HG03064 (cell line): ENCODE measurements at regions not wholly inside any gene's neighbourhood (a gene's known extent, or its start where the extent isn't known, plus 50 kb on each side); places are given as distances from the start of the nearest gene placed in this dataset.

Experiments
- ATAC-seq: cut with Tn5 transposase; IDR thresholded peaks from one replicate; pipeline ENCODE4 v1.9.1; 2021; ENCODE audit warnings: low read depth; ENCODE audit not compliant: unreplicated experiment

DNA sequence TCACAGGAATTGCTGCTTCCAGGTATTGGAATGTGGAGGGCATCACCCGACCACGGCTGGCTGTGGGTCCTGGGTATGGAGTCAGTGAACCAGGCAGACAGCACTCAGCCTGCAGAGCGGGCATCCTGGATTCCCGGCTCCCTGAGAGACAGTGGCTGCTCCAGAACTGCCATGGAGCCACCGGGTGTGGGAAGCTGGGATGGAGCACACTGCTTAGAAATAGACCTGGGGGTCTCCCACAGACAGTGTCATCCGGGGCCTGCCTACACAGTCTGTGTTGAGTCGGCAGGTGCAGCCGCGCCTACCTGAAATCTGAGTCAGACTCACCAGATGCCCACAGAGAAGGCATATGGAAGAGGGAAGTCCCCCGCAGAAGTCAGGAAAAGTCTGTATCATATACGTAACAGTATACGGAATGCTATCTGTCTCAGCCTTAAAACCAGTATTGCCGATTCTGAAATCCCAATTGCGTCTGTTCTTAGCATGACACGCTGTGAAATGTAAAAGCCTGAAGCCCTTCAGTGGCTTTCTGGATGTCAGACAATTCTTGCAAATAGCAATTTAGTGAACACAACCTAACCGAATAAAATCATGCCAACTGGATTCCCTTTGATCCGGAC, 509.7 kb upstream of the MYT1L start:
- ATAC-seq, result no peak

- no peak for ATAC-seq
Measured at GRCh38 chr2:2839782-2840531, 508.9 kb upstream of the MYT1L start.

DNA sequence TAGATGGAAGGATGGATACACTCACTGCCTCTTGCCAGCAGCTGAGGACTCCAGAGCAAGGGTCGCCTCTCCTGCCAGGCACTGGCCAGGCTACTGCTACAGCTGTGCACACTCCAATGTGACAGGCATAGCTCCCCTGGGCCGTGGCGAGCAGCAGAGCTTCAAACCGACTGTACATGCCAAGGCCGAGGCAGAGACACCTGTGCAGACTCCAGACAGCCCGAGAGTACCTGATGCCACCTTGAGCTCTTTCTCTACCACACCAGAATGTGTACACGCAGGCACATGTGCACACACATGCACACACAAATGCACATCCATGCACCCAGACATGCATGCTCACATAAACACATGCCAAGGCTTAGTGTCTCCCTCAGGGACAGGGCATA, 508.3 kb upstream of the MYT1L start:
- no peak for ATAC-seq

DNA sequence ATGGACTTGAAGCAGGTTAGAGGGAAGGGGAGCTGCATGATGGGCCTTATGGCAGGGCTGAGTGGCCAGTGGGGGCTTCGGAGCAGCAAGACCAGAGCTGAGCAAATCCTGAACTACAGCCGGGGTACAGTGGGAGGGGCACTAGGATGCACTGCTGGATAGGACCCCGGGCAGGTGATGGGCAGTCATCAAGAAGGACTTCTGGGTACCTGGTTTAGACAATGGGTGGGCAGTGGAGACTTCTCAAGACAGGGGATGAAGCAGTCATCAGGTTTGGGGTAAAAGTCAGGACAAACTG, 507.4 kb upstream of the MYT1L start:
- no peak for ATAC-seq

GRCh38 chr2:2837746-2838547, 506.9 kb upstream of the MYT1L start:
- ATAC-seq, result no peak

DNA sequence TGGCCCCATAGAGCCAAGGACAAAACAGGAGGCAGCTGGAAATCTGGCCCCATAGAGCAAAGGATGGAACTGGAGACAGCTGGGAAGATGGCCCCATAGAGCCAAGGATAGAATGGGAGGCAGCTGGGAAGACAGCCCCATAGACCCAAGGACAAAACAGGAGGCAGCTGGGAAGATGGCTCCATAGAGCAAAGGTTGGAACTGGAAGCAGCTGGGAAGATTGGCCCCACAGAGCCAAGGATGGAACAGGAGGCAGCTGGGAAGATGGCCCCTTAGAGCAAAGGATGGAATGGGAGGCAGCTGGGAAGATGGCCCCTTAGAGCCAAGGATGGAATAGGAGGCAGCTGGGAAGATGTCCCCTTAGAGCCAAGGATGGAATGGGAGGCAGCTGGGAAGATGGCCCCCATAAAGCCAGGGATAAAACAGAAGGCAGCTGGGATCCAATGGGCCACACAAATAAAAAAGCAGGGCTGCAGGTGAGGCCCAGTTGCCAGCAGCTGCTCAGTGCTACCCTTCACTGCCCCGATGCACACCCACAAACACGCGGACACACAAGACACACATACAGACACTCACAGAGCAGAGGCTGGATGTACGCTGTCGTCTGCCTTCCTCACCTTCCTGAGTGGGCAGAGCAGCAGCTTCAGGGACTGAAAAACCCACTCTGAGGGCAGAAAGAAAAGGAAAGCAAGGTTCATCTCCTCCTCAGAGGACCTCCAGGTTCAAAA, 505.4 kb upstream of the MYT1L start:
- no peak for ATAC-seq

DNA sequence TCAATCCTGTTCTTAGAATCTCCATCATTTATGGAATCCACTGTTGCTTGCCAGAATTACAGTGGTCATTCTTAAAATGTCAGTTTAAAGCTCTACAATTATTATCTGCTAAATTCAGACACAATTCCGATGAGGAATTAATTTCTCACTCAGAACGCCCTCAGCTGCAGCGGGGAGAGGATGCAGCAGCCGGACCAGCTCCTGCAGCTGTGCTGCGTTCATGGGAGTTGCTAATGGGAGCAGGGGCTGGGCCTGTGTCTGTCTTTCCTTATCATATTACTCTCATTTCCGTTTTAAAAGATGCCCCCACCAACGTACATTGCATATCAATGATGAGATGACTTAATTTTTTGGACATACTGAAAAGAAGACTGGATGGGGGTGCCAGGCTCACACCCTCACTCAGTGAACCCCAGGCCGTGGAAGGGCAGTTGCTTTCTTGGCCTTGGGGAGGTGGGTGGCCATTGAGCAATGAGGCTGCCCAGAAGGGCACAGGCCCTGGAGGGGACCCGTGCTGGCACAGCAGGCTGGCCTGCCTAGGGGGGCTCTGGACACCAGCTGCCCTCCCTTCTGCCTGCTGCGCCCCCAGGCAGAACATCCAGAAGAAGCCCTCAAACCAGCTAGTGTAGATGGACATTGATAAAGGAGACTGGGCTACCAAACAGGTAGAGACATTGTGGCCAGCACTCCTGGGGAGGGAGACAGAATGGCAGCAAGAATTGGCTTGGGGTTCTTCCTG, 503.6 kb upstream of the MYT1L start:
- no peak for ATAC-seq

DNA sequence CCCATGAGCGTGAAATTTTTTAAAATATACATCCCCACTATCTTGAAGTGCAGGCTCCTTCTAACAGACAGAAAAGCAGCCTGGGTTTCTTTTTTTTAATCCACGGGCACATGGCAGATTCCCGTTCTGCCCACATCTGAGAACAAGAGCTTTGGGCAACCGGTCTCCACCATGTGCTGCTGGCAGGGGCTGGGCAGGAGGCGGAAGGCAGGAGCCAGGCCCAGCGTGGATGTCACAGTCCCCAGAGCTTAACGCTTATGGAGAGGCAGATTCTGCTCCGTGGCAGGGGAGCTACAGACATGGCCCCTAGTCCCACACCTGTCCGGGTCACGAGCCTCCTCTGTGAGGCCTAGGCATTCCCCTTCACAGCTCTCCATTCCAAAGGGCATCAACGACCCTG, 503.0 kb upstream of the MYT1L start:
- ATAC-seq, result no peak

- no peak for ATAC-seq
Measured at GRCh38 chr2:2832657-2833056, 501.6 kb upstream of the MYT1L start.

- ATAC-seq, result no peak
Measured at GRCh38 chr2:2831633-2832032, 500.6 kb upstream of the MYT1L start.

DNA sequence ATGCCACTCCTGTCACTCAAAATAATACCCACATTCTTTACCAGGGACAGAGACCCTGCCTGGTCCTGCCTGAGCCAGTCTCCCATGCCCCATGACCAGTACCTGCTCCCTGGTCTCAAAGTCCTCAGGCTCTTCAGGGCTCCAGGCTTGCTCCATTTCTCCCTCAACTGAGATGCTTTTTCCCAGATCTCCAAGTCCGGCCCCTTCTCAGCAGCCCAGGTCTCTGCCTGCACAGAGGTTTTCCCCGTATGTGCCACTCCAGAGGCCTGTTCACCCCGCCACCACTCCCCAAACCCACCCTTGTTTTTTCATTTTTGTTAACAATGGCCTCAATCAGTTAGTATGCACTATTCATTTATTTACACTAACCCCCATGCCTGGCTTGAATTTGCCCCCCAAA, 499.5 kb upstream of the MYT1L start:
- ATAC-seq, result no peak

DNA sequence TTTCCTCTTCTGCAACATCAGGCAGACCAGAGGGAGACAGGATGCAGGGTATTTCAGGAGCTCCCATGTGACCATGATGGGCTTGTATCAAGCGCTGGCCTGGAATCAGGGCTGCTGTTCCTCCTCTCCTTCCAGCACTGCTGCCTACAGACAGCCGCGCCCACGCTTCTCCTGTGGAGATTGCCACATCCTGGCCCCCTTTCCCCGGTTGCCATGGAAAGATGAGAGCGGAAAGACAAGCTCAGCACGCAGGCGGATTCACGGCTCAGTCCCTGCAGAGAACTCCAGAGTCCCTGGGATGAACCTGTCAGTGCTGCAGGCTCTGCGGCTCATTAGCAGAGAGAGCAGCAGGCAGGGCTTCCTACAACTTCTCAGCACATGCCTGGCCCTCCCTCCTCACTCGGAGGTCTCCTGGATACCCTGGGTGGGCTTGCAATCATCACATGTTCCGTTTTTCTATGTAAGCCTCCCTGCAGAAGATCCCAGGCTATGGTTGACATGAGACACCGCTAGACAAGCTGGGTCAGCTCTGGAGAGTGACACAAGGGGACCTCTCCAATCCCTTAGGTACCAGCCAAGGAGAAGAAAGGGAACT, 497.8 kb upstream of the MYT1L start:
- no peak for ATAC-seq

DNA sequence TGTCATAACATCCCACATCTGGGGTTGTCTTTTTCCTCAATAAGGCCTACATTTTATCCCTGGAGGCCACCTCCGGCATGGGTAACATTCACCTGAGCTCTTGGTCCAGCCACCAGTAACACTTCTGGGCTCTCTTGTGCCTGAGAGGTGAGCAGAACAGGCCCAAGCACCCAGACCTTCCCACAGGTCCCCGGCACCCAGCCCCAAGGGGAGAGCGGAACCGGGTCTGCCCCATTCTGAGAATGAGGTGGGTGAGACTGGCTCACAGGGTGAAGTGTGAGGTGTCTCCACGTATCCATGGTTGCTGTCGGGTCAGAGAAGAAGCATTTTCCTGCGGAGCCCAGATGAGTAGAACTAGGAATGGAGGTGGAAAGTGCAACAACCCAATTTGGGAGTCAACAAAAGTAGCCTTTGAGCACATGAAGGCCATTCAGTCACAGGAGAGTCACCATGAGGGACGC, 496.7 kb upstream of the MYT1L start:
- ATAC-seq, result no peak

DNA sequence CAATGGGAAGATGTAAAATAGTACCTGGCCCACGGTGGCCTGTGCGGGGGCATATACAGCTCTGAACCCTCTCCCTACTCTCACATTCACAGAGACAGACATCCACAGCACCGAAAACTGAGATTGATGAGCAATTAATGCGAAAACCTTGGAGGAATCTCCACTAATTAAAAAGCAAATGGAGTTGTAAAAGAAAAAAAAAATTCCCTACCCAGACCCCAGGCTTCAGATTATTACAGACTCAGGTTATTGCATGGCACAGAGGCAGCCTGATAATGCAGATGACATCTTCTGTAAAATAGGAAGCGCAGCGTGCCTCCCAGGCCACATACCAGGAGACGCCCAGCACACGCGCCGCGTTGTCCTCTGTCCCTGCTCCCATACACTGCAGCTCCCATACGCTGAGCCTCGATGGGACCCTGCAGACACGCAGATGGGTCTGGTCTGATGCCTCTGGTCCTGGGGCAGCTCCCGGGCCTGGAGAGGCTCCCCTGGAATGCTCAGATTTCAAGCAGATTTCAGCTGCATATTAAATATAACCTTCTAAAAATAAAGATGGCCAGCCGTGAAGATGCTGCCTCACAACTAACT, 496.1 kb upstream of the MYT1L start:
- no peak for ATAC-seq

DNA sequence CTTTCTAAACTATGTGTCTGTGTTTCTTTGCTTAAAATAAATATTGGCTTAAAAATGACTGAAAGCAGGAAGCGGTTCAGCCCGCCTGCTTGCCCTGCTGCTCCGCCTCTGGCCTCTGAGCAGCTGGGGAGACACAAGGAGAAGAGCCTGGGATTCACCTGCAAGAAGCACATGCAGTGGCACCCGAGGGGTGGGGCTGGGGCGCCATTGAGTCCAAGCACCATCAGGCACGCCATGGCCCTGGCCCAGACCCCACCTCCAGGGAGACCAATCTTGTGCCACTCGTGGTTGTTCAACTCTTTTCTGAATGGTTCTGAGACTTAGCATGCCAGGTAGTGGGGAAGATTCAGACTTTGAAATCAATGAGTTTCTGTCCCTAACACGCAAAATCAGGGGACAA, 495.5 kb upstream of the MYT1L start:
- no peak for ATAC-seq

GRCh38 chr2:2826209-2826551, 495.1 kb upstream of the MYT1L start:
- ATAC-seq, result no peak

- ATAC-seq, result no peak
Measured at GRCh38 chr2:2825516-2826208, 494.6 kb upstream of the MYT1L start.

- no peak for ATAC-seq
Measured at GRCh38 chr2:2825062-2825461, 494.0 kb upstream of the MYT1L start.

GRCh38 chr2:2824588-2824987, 493.5 kb upstream of the MYT1L start:
- no peak for ATAC-seq
